ENCODE measurements at regions not wholly inside any gene's neighbourhood (a gene's known extent, or its start where the extent isn't known, plus 50 kb on each side); places are given as distances from the start of the nearest gene placed in this dataset.

DNA sequence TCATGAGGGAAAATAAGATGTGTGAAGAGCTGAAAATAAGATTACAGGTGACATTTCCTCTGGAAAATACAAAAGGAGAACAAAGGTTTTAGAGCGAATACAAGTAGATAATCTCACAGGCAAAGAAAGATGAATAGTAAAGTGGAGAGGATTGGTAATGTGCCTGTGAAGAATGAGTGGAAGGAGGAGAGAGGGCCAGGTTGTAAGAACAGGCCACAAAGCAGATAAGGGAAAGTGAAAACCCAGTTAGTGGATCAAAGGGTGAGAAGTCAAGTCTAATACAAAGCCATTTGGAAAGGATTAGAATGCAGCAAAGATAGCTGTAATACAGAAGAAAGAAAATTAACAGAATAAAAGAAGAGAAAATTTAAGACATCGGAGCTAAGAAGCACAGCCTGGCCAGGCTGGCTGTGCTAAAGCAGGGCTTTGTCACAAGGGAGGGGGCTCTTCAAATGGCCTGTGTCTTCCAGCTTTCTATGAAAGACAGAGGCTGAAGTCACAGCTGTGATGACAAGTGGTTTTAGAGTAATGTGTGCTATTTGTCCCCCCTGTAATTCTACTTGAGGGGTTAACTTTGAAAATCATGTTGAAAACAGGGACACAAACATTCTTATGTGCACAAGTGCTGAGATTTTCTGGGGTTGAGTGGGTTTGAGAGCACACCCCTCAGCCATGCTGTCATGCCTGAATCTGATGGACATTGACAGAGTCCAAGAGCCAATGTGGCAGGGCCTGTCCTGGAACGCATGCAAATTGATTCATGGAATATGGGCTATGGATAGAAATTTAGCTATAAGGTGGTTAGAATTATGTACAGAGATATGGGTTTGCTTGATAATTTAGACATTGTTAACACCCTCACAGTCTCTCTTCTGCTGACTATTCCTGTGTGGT, 344.5 kb upstream of the NAV3 start:
- Histone ChIP-seq H3K79me1 (ENCODE audit: low read depth in 1 of 2, low read length in 2 of 2) (no peaks in the 10 kb centered on the region), H3K23ac (ENCODE audit: low read depth, low read length) (no peak overlapping the region), H3K4ac (ENCODE audit: low read depth, low read length) (no peak overlapping the region), H3K4me1 (ENCODE audit: control insufficient read depth, insufficient read depth, low read length) (no peaks in the 10 kb centered on the region), H3K56ac (ENCODE audit: extremely low read depth, insufficient read depth, low read length) (no peak overlapping the region), H2AFZ (replicated peaks; ENCODE audit: low read length, poor library complexity) (no peak overlapping the region), H3K27ac (ENCODE audit: insufficient read depth, low read length) (no peak overlapping the region), H4K5ac (ENCODE audit: low read depth, low read length) (no peak overlapping the region), H3K36me3 (ENCODE audit: control insufficient read depth, insufficient read depth, low read length) (no peaks in the 10 kb centered on the region), H3K27me3 (ENCODE audit: control insufficient read depth, insufficient read depth, low read length) (no peaks in the 10 kb centered on the region; the same call in 1 of the 2 replicates), H2AK9ac (replicated peaks; ENCODE audit: low read depth, low read length, poor library complexity) (no peak overlapping the region), H3K9ac (ENCODE audit: low read depth, low read length) (no peak overlapping the region), H4K20me1 (ENCODE audit: insufficient read depth, low read length) (no peaks in the 10 kb centered on the region), H3K9me3 (ENCODE audit: control insufficient read depth, insufficient read depth, low read length) (no peaks in the 10 kb centered on the region), H3K4me3 (ENCODE audit: insufficient read depth, low read depth, low read length) (no peak overlapping the region), H4K8ac (ENCODE audit: low read depth in 2 of 2, low read length in 2 of 2) (no peak overlapping the region), H3K9me1 (ENCODE audit: insufficient read depth, low read length) (no peaks in the 10 kb centered on the region), H2AK5ac (ENCODE audit: low read depth, low read length) (no peak overlapping the region), H4K91ac (ENCODE audit: insufficient read depth, low read depth, low read length) (no peak overlapping the region), H3K18ac (ENCODE audit: low read depth, low read length) (no peak overlapping the region), H3K4me2 (ENCODE audit: low read depth, low read length) (no peak overlapping the region), H2BK120ac (ENCODE audit: low read depth, low read length) (no peak overlapping the region), H2BK15ac (ENCODE audit: low read depth, low read length) (no peak overlapping the region), H2BK5ac (ENCODE audit: low read depth, low read length, poor library complexity, severe bottlenecking) (no peak overlapping the region), H3K14ac (replicated peaks; ENCODE audit: low read depth, low read length) (no peak overlapping the region), H2BK20ac (ENCODE audit: low read depth, low read length) (no peak overlapping the region)
- TF ChIP-seq MAFK (IDR thresholded peaks at IDR 0.05; ENCODE audit: low read depth, low read length) (no peak), RCOR1 (IDR thresholded peaks at IDR 0.05; ENCODE audit: insufficient replicate concordance, low read length) (no peak), FOS (IDR thresholded peaks at IDR 0.05; ENCODE audit: low read depth, low read length) (no peak), POLR2A (IDR thresholded peaks at IDR 0.05; ENCODE audit: low read depth, low read length) (no peak), MAZ (IDR thresholded peaks at IDR 0.05; ENCODE audit: borderline replicate concordance, low read depth, low read length) (no peak), CEBPB (IDR thresholded peaks at IDR 0.05; ENCODE audit: low read depth, low read length) (no peak), RFX5 (IDR thresholded peaks at IDR 0.05; ENCODE audit: low read depth, low read length) (no peak), NFE2L2 (IDR thresholded peaks at IDR 0.05; ENCODE audit: low read depth, low read length) (no peak)
- TF ChIP-seq, protein P1, sequence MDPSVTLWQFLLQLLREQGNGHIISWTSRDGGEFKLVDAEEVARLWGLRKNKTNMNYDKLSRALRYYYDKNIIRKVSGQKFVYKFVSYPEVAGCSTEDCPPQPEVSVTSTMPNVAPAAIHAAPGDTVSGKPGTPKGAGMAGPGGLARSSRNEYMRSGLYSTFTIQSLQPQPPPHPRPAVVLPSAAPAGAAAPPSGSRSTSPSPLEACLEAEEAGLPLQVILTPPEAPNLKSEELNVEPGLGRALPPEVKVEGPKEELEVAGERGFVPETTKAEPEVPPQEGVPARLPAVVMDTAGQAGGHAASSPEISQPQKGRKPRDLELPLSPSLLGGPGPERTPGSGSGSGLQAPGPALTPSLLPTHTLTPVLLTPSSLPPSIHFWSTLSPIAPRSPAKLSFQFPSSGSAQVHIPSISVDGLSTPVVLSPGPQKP (IDR thresholded peaks at IDR 0.05; ENCODE audit: borderline replicate concordance, low read depth, low read length): no peak
- TF ChIP-seq, protein P2, sequence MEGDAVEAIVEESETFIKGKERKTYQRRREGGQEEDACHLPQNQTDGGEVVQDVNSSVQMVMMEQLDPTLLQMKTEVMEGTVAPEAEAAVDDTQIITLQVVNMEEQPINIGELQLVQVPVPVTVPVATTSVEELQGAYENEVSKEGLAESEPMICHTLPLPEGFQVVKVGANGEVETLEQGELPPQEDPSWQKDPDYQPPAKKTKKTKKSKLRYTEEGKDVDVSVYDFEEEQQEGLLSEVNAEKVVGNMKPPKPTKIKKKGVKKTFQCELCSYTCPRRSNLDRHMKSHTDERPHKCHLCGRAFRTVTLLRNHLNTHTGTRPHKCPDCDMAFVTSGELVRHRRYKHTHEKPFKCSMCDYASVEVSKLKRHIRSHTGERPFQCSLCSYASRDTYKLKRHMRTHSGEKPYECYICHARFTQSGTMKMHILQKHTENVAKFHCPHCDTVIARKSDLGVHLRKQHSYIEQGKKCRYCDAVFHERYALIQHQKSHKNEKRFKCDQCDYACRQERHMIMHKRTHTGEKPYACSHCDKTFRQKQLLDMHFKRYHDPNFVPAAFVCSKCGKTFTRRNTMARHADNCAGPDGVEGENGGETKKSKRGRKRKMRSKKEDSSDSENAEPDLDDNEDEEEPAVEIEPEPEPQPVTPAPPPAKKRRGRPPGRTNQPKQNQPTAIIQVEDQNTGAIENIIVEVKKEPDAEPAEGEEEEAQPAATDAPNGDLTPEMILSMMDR (conservative IDR thresholded peaks at IDR 0.05; ENCODE audit: low read depth, low read length): no peak
- ATAC-seq (ENCODE audit: low read depth) (no peak), DNase-seq (no peak)
- no TSS peak for BruUV-seq (replicated peaks)
- dilution Hi-C loops (cut with HindIII; ENCODE audit: low sequenced_read_pairs, unreplicated experiment): no loop called here
- WGBS, 2 experiments (ENCODE audit: extremely low coverage in 2 of 2, insufficient read length in 1 of 2): 100% methylated on average over 1 of the region's 3 CpGs; no CpG with 5 or more reads in 1 of the 2 experiments
- intact Hi-C loops (cut with micrococcal nuclease): no loop called here
- POLR2A ChIA-PET (ENCODE audit: unreplicated experiment): no interaction called here
- in situ Hi-C loops (cut with MboI; ENCODE audit: low sequenced_read_pairs): no loop called here
- CTCF ChIA-PET: no interaction called here

All from IMR-90 (cell line).